OCI-LY1 (cell line): ENCODE measurements at regions not wholly inside any gene's neighbourhood (a gene's known extent, or its start where the extent isn't known, plus 50 kb on each side); places are given as distances from the start of the nearest gene placed in this dataset.
A peak's percentile ranks its signal among the peaks of the same experiment; 100 is the strongest.

Experiments
- H2AFZ ChIP-seq: fragments of 200-600 bp; sonication (generic), shearing (Covaris generic); 2 replicates; pipeline ENCODE4 v1.6.0; 2014; ENCODE audit warnings: antibody characterized with exemption, mild to moderate bottlenecking, low read length
- H3F3A ChIP-seq: fragments of 200-600 bp; sonication (generic), shearing (Covaris generic); 2 replicates; pipeline ENCODE4 v1.6.0; 2014; ENCODE audit warnings: mild to moderate bottlenecking, antibody characterized with exemption, low read length, moderate library complexity; ENCODE audit not compliant: insufficient read depth
- H3K27ac ChIP-seq: fragments of 200-600 bp; sonication (generic); 2 replicates; pipeline ENCODE4 v1.5.1; 2014; ENCODE audit warnings: low read length, mixed run types, mild to moderate bottlenecking, low read depth; ENCODE audit not compliant: poor library complexity, severe bottlenecking
- H3K27me3 ChIP-seq: fragments of 200-600 bp; sonication (generic); 2 replicates; pipeline ENCODE4 v1.6.0; 2014; ENCODE audit warnings: antibody characterized with exemption, mild to moderate bottlenecking, low read length, moderate library complexity; ENCODE audit not compliant: insufficient read depth
- H3K36me3 ChIP-seq: fragments of 200-600 bp; sonication (generic); 2 replicates; pipeline ENCODE4 v1.6.1; 2014; ENCODE audit warnings: mild to moderate bottlenecking, antibody characterized with exemption, low read length, moderate library complexity, mixed read lengths; ENCODE audit not compliant: insufficient read depth
- H3K4me1 ChIP-seq: fragments of 200-600 bp; sonication (generic); 2 replicates; pipeline ENCODE4 v1.5.1; 2014; ENCODE audit warnings: mild to moderate bottlenecking, low read length, moderate library complexity; ENCODE audit not compliant: insufficient read depth, severe bottlenecking
- H3K4me2 ChIP-seq: fragments of 200-600 bp; sonication (generic), shearing (Covaris generic); 2 replicates; pipeline ENCODE4 v1.6.1; 2014; ENCODE audit warnings: low read length
- H3K4me3 ChIP-seq: fragments of 200-600 bp; sonication (generic); 2 replicates; pipeline ENCODE4 v1.5.1; 2014; ENCODE audit warnings: low read length, low read depth, mild to moderate bottlenecking, mixed read lengths; ENCODE audit not compliant: poor library complexity, severe bottlenecking
- H3K79me2 ChIP-seq: fragments of 200-600 bp; shearing (Covaris generic); 2 replicates; pipeline ENCODE4 v1.6.1; 2016; ENCODE audit warnings: mixed run types, low read length, mixed read lengths; ENCODE audit not compliant: insufficient read depth
- H3K9ac ChIP-seq: fragments of 200-600 bp; sonication (generic), shearing (Covaris generic); 2 replicates; pipeline ENCODE4 v1.6.1; 2014; ENCODE audit warnings: mild to moderate bottlenecking, low read length, mixed read lengths
- H3K9me2 ChIP-seq: fragments of 200-600 bp; sonication (generic), shearing (Covaris generic); 2 replicates; pipeline ENCODE4 v1.6.1; 2014; ENCODE audit warnings: low read depth, mild to moderate bottlenecking, low read length, mixed read lengths
- H3K9me3 ChIP-seq: fragments of 200-600 bp; shearing (Covaris generic); 2 replicates; pipeline ENCODE4 v1.6.1; 2014; ENCODE audit warnings: low read length, mixed read lengths
- H4K20me1 ChIP-seq: fragments of 200-600 bp; sonication (generic), shearing (Covaris generic); 2 replicates; pipeline ENCODE4 v1.6.0; 2016; ENCODE audit warnings: mild to moderate bottlenecking, low read length; ENCODE audit not compliant: insufficient read depth
- CTCF ChIP-seq: fragments of 200-600 bp; sonication (generic), shearing (Covaris generic); IDR thresholded peaks from 2 replicates; pipeline ENCODE4 v1.5.1; 2017; ENCODE audit warnings: mild to moderate bottlenecking, antibody characterized with exemption, low read length, moderate library complexity, mixed read lengths
- EZH2 ChIP-seq: fragments of 200-600 bp; sonication (generic), shearing (Covaris generic); IDR thresholded peaks from 2 replicates; pipeline ENCODE4 v1.8.0; 2017; ENCODE audit warnings: borderline replicate concordance, mixed run types, mild to moderate bottlenecking, antibody characterized with exemption, low read length, moderate library complexity, mixed read lengths

GRCh38 chr2:213225866-213226265, 58.4 kb upstream of the SPAG16 start:
- no peaks in the 10 kb centered on the region for H3K9me3 ChIP-seq
- no peaks in the 10 kb centered on the region for H3K27me3 ChIP-seq
- H3K9me2 ChIP-seq = no peaks in the 10 kb centered on the region
- H3F3A ChIP-seq = no peaks in the 10 kb centered on the region
- no peaks in the 10 kb centered on the region for H4K20me1 ChIP-seq
- no peak for TF ChIP-seq CTCF
- TF ChIP-seq EZH2 = no peak
- peak overlapping the region; percentile 100 for H3K27ac ChIP-seq
- peaks cover 88% of the 10 kb centered on the region for H3K4me1 ChIP-seq
- H3K36me3 ChIP-seq = no peaks in the 10 kb centered on the region
- peak overlapping the region; percentile 23; the same call in 1 of the 2 replicates for H3K4me2 ChIP-seq
- peak overlapping the region; percentile 83; the same call in 1 of the 2 replicates for H3K9ac ChIP-seq
- peak overlapping the region; percentile 0; the same call in 1 of the 2 replicates for H2AFZ ChIP-seq
- no peaks in the 10 kb centered on the region for H3K79me2 ChIP-seq
- no peak overlapping the region for H3K4me3 ChIP-seq

- peak overlapping the region; percentile 100 for H3K27ac ChIP-seq
- no peaks in the 10 kb centered on the region for H3K79me2 ChIP-seq
- H3K4me2 ChIP-seq = peak overlapping the region; percentile 23; the same call in 1 of the 2 replicates
- H3K9me2 ChIP-seq = no peaks in the 10 kb centered on the region
- H3K9me3 ChIP-seq = no peaks in the 10 kb centered on the region
- H3F3A ChIP-seq = peaks cover 8% of the 10 kb centered on the region; the same call in 1 of the 2 replicates
- no peaks in the 10 kb centered on the region for H4K20me1 ChIP-seq
- H3K27me3 ChIP-seq = no peaks in the 10 kb centered on the region
- no peak overlapping the region for H3K4me3 ChIP-seq
- peak overlapping the region; percentile 83 for H3K9ac ChIP-seq
- TF ChIP-seq EZH2 (no peak), CTCF (no peak)
- peaks cover 88% of the 10 kb centered on the region for H3K4me1 ChIP-seq
- no peak overlapping the region for H2AFZ ChIP-seq
- no peaks in the 10 kb centered on the region for H3K36me3 ChIP-seq
These were observed 56.8 kb upstream of the SPAG16 start for GRCh38 chr2:213227458-213227857.

- peak overlapping the region; percentile 100 for H3K27ac ChIP-seq
- H3K36me3 ChIP-seq = no peaks in the 10 kb centered on the region
- H3K9ac ChIP-seq = peak overlapping the region; percentile 83
- no peak overlapping the region for H2AFZ ChIP-seq
- H3K79me2 ChIP-seq = no peaks in the 10 kb centered on the region
- TF ChIP-seq CTCF (no peak), EZH2 (no peak)
- no peaks in the 10 kb centered on the region for H3K27me3 ChIP-seq
- H3K4me3 ChIP-seq = no peak overlapping the region
- H3K9me2 ChIP-seq = no peaks in the 10 kb centered on the region
- H3K4me1 ChIP-seq = peaks cover 94% of the 10 kb centered on the region
- peaks cover 16% of the 10 kb centered on the region; the same call in 1 of the 2 replicates for H3F3A ChIP-seq
- H3K4me2 ChIP-seq = no peak overlapping the region; the same call in 1 of the 2 replicates
- no peaks in the 10 kb centered on the region for H3K9me3 ChIP-seq
- H4K20me1 ChIP-seq = no peaks in the 10 kb centered on the region
These were observed 55.6 kb upstream of the SPAG16 start for GRCh38 chr2:213228638-213229037.
